Nephron (organoid): ENCODE measurements at regions not wholly inside any gene's neighbourhood (a gene's known extent, or its start where the extent isn't known, plus 50 kb on each side); places are given as distances from the start of the nearest gene placed in this dataset.

Experiments used
- H3K27ac Mint-ChIP-seq, 3 experiments: 2 replicates each; pipeline ENCODE4 v1.8.0; 2020; ENCODE audit warnings: mixed read lengths in 3 of 3, mild to moderate bottlenecking in 2 of 3, moderate library complexity in 1 of 3
- H3K27me3 Mint-ChIP-seq: 2 replicates; pipeline ENCODE4 v1.8.0; 2021; ENCODE audit warnings: low read depth, mild to moderate bottlenecking, moderate library complexity, mixed read lengths
- H3K36me3 Mint-ChIP-seq: 2 replicates; pipeline ENCODE4 v1.8.0; 2020; ENCODE audit warnings: low read depth, mixed read lengths
- H3K4me1 Mint-ChIP-seq: 2 replicates; pipeline ENCODE4 v1.8.0; 2020; ENCODE audit warnings: mixed read lengths
- H3K4me3 Mint-ChIP-seq, 3 experiments: 2 replicates each; pipeline ENCODE4 v1.8.0; 2020; ENCODE audit warnings: mild to moderate bottlenecking in 3 of 3, mixed read lengths in 3 of 3, moderate library complexity in 2 of 3
- H3K9me3 Mint-ChIP-seq: 2 replicates; pipeline ENCODE4 v1.8.0; 2020; ENCODE audit warnings: mixed read lengths
- CTCF ChIP-seq, 3 experiments: fragments of 200-600 bp; sonication (generic); IDR thresholded peaks; one replicate each; pipeline ENCODE4 v1.5.0; 2021; ENCODE audit warnings: antibody characterized with exemption in 3 of 3; ENCODE audit not compliant: unreplicated experiment in 3 of 3

- Mint-ChIP-seq H3K4me3 (no peak overlapping the region), H3K36me3 (no peaks in the 10 kb centered on the region), H3K27me3 (peaks cover 4% of the 10 kb centered on the region)
These were observed 174.3 kb upstream of the DPT start for GRCh38 chr1:168903237-168903830.

GRCh38 chr1:168905633-168906032, 176.6 kb upstream of the DPT start:
- H3K36me3 Mint-ChIP-seq: no peaks in the 10 kb centered on the region
- TF ChIP-seq CTCF (IDR thresholded peaks at IDR 0.05; ENCODE audit: unreplicated experiment in 3 of 3): no peak
- no peak overlapping the region for H3K4me3 Mint-ChIP-seq
- peaks cover 21% of the 10 kb centered on the region for H3K4me1 Mint-ChIP-seq
- no peak overlapping the region for H3K27ac Mint-ChIP-seq
- H3K9me3 Mint-ChIP-seq: no peaks in the 10 kb centered on the region
- peaks cover 4% of the 10 kb centered on the region for H3K27me3 Mint-ChIP-seq

More at GRCh38 chr1:168903237-168903830, 174.3 kb upstream of the DPT start:
- no peak overlapping the region for H3K27ac Mint-ChIP-seq
- no peaks in the 10 kb centered on the region for H3K9me3 Mint-ChIP-seq
- no peak for TF ChIP-seq CTCF (IDR thresholded peaks at IDR 0.05; ENCODE audit: unreplicated experiment in 3 of 3)
- H3K4me1 Mint-ChIP-seq: peaks cover 21% of the 10 kb centered on the region

GRCh38 chr1:168906367-168906766, 177.4 kb upstream of the DPT start:
- H3K36me3 Mint-ChIP-seq: no peaks in the 10 kb centered on the region
- H3K4me1 Mint-ChIP-seq: peaks cover 21% of the 10 kb centered on the region
- H3K27ac Mint-ChIP-seq: no peak overlapping the region
- H3K4me3 Mint-ChIP-seq: no peak overlapping the region
- H3K9me3 Mint-ChIP-seq: no peaks in the 10 kb centered on the region
- H3K27me3 Mint-ChIP-seq: peaks cover 4% of the 10 kb centered on the region
- TF ChIP-seq CTCF (IDR thresholded peaks at IDR 0.05; ENCODE audit: unreplicated experiment in 3 of 3): no peak

- H3K27me3 Mint-ChIP-seq: peaks cover 4% of the 10 kb centered on the region
- H3K9me3 Mint-ChIP-seq: no peaks in the 10 kb centered on the region
- H3K4me1 Mint-ChIP-seq: peaks cover 21% of the 10 kb centered on the region
- no peak overlapping the region for H3K4me3 Mint-ChIP-seq
- H3K36me3 Mint-ChIP-seq: no peaks in the 10 kb centered on the region
- no peak for TF ChIP-seq CTCF (IDR thresholded peaks at IDR 0.05; ENCODE audit: unreplicated experiment in 3 of 3)
- peak overlapping the region; percentile 4 to 7 (median 4) for H3K27ac Mint-ChIP-seq
These were observed 178.0 kb upstream of the DPT start for GRCh38 chr1:168907053-168907452.

- Mint-ChIP-seq H3K27ac (no peak overlapping the region), H3K9me3 (no peaks in the 10 kb centered on the region), H3K27me3 (peaks cover 4% of the 10 kb centered on the region), H3K36me3 (no peaks in the 10 kb centered on the region), H3K4me1 (peaks cover 21% of the 10 kb centered on the region), H3K4me3 (no peak overlapping the region)
- TF ChIP-seq CTCF (IDR thresholded peaks at IDR 0.05; ENCODE audit: unreplicated experiment in 3 of 3): no peak
These were observed 178.9 kb upstream of the DPT start for GRCh38 chr1:168907786-168908348.

GRCh38 chr1:168910403-168910802, 181.4 kb upstream of the DPT start:
- H3K27me3 Mint-ChIP-seq: no peaks in the 10 kb centered on the region
- peaks cover 22% of the 10 kb centered on the region for H3K4me1 Mint-ChIP-seq
- H3K9me3 Mint-ChIP-seq: no peaks in the 10 kb centered on the region
- TF ChIP-seq CTCF (IDR thresholded peaks at IDR 0.05; ENCODE audit: unreplicated experiment in 3 of 3): no peak
- H3K4me3 Mint-ChIP-seq: no peak overlapping the region
- H3K27ac Mint-ChIP-seq: no peak overlapping the region
- no peaks in the 10 kb centered on the region for H3K36me3 Mint-ChIP-seq
